HG03095 (cell line): ENCODE measurements at regions not wholly inside any gene's neighbourhood (a gene's known extent, or its start where the extent isn't known, plus 50 kb on each side); places are given as distances from the start of the nearest gene placed in this dataset.
"Not testable (repeated sequence)": the region's sequence is repeated elsewhere in the genome, so short reads cannot be mapped to it uniquely, and the experiment has no call there.

Experiments
- ATAC-seq: cut with Tn5 transposase; IDR thresholded peaks from one replicate; pipeline ENCODE4 v1.9.1; 2021; ENCODE audit warnings: moderate library complexity; ENCODE audit not compliant: unreplicated experiment

DNA sequence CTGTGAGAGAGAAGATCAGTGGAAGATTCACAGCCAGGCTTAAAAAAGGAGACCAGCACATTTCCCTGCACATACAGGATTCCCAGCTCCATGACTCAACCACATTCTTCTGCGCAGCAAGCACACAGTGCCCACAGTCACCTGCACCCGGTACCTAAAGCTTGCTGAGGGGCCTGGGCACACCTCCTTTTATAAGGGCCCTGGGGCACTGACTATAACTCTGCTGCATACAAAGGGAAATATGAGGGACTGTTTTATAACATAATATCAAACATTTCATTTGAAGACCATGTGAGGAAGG lies 322.9 kb downstream of the DAD1 start:
- no peak for ATAC-seq

DNA sequence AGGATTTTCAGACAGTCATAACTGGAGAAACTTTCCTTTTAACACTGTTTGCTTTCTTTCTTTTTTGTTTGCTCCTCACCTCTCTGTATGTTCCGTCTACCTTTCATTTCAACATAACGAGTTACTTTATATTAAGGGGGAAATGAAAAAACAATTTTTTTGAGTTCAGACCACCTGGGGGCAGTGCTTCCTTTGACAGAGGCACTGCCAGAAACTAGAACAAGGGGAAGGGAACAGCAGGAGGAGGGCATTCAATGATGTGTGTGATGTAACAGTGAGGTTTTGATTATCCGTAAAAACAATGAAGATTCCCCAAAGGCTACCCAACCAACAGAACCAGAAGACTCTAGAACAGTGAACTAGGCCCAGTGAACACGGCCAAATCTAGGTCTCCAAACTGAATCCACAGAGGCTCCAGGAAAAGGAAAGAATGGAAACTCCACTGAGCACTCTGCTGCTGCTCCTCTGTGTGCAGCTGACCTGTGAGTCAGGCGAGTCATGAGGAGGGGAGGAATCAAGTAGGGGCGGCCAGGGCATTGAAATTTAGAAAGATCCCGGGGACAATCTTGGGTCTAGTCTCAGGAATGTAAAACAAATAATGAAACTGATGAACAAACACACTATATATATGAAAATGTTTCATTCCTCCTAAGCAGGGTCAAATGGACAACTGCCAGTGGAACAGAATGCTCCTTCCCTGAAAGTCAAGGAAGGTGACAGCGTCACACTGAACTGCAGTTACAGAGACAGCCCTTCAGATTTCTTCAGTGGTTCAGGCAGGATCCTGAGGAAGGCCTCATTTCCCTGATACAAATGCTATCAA lies 323.5 kb downstream of the DAD1 start:
- no peak for ATAC-seq

DNA sequence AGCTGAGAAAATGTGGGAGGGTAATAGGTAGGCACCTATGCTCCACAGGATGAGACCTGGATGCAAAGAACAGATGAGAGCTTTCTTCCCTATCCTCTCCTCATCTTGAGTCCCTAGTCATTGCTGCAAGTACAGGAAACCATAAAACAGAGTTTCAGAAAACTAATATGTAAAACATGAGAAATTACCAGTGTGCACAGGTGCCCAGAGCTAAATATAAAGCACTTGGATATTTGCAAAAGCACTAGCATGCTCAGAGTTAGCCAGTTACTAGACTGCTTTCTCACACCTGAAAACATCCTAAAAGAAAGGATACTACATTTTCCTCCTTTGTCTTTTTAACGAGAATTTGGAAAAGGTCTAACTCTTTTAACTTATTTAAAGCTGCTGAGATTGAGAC lies 324.3 kb downstream of the DAD1 start:
- no peak for ATAC-seq

DNA sequence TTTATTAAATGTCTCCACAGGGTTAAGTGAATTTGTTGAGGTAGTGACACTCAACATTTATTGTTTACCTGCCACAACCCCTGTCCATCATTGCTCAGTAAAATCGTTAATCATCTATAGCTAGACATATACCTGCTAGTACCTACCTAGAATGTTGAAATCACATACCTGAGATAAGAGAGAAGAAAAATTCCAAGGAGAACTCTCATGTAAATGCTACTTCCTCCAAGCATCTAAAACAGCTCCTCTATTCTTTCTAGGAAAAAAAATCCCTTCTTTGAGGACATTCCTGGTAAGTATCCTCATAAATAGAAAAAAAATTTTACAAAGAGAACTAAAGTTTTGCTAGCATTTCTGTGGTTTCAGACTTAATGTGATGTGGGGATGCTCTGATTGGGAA lies 325.1 kb downstream of the DAD1 start:
- no peak for ATAC-seq

DNA sequence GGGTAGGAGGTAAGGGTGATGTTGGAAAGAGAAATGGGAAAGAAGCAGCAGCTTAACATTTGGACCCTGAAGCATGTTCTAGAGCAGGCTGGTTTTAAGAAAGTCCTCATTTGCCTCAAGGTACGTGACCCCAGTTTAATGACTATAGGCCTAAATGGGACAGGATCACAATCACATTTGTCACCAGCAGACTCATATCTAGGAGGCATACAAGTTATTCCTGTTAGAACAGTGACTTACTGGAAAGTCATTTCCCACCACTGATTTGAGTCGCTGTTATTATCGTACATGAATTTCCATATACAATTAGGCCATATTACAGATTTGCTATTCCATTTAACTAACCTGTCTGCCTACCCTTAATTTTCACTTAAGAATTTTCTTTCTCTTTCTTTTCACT lies 326.1 kb downstream of the DAD1 start:
- ATAC-seq, result no peak

DNA sequence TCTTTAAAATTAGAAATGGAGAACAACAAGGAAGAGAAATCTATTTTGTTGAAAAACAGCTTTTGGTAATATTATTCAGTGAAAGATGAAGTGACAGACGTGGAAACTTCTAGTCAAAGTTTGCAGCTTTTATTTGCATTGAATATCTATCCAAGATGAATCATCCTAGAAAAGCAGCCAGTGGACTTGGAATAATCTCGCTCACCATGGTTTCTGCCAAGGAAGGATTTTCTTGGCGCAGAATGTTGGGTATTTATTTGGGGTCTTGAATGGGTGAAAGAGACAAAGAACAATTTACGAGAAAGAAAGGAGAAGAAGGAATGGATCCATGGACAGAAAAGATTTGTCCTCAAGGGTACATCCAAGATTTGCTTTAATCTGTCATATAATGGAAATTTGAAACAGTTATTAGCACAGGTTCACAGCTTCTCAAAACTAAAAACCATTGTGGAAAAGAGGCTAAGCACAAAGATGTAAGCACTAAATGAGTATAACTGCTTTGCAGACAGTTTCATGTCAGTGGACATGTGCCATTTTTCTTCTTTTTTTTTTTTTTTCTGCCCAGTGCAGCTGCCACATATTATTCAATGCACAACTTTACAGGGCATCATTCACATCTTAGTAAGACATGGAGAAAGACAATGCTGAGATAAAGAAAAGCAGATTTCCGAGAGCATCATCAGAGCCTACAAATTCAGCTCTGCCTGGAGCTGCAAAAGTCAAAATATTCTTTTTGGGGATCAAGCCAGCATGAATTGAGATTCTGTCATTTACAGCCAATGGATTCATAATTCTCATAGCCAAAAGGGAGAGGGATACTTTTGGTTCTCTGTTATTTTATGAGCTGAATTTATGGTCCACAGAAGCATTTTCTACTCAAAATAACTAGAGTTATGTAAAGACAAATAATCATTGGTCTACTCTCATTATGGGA lies 333.7 kb downstream of the DAD1 start:
- ATAC-seq, result no peak

DNA sequence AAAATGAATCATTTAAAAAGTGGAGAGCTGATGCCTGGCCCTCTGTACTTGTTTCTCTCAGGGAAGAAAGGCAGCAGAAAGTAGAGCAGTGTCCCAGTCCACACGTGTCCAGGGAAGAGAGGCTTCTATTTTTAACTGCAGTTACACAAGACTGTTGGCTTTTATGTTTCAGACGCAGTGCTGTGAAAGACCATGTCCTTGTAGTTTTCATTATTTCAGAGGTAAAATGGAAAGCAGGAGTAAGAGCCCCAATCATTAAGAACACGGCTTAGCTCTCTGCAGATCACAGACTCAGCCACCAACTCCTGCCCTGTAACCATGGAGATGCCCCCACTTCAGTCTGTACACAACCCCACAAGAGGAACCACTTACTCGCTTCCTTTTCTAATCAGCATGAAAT lies 336.3 kb downstream of the DAD1 start:
- ATAC-seq, result no peak

DNA sequence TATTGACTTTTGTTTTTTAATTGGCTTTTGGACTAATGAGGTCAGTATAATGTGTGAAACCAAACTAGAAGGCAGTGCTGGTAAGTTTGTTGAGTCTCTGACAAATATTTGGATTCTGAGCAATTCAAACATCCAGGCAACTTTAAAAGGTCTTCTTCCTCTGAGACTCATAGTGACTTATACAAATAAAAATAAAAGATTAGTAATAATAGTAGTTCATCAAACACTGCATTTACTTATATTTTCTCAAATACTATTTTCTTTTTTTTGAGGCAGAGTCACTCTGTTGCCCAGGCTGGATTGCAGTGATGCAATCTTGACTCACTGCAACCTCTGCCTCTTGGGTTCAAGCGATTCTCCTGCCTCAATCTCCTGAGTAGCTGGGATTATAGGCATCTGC lies 337.9 kb downstream of the DAD1 start:
- no peak for ATAC-seq

DNA sequence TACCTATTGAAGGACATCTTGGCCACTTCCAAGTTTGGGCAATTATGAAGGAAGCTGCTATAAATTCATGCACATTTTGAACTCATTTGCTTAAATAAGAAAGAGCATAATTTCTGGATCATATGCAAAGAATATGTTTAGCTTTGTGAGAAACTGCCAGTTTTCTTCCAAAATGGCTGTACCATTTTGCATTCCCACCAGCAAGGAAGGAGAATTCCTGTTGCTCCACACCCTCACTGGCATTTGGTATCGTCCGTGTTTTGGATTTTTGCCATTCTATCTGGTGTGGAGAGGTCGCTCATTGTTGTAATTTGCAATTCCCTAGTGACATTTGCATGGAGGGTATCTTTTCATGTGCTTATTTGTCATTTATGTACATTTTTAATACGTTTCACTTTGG lies 339.3 kb downstream of the DAD1 start:
- no peak for ATAC-seq

DNA sequence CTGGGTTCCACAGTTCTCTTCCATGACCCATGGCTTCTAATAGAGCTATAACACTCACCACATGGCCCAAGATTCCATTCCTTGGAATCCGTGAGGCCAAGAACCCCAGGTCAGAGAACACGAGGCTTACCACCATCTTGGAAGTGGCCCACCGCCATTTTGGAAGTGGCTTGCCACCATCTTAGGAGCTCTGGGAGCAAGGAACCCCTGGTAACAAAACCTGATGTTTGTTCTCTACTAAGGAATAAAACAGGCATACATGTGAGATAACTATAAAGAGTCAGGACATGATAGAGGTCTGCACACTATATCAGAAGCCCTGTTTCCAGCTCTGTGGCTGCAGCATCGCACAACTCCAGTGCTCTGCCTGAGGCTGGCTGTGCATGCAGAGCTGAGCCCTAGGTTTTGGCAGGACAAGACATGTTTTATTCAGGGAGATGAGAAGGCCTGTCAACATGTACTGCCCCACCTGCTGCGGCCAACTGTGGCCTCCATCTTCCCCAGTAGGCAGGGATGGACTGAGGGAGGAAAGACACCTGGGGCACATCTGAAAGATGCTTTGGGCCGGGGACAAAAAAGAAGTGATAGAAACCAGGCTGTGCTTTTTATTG lies 344.9 kb downstream of the DAD1 start:
- no peak for ATAC-seq

DNA sequence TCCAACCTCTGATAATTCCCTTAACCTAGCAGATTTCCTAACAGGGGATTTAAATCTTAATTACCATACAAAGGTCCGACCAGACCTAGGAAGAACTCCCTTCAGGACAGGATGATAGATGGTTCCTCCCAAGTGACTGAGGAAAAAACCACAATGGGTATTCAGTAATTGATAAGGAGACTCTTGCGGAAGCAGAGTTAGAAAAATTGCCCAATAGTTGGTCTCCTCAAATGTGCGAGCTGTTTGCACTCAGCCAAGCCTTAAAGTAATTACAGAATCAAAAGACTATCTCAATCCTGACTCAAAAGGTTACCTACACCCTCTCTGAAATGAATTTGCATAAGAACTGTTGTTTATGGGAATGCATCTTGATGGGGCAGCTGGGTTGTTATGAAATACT lies 350.7 kb downstream of the DAD1 start:
- not testable (repeated sequence) for ATAC-seq

DNA sequence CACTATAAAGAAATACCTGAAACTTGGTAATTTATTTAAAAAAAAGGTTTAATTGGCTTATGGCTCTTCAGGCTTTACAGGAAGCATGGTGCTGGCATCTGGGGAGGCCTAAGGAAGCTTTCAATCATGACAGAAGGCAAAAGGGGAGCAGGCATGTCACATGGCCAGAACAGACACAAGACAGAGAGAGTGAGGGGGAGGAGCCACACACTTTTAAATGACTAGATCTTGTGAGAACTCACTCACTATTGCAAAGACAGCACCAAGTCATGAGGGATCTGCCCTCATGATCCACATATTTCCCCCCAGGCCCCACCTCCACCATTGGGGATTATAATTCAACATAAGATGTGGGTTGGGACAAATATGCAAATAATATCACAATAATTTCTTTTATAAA lies 355.6 kb downstream of the DAD1 start:
- no peak for ATAC-seq

DNA sequence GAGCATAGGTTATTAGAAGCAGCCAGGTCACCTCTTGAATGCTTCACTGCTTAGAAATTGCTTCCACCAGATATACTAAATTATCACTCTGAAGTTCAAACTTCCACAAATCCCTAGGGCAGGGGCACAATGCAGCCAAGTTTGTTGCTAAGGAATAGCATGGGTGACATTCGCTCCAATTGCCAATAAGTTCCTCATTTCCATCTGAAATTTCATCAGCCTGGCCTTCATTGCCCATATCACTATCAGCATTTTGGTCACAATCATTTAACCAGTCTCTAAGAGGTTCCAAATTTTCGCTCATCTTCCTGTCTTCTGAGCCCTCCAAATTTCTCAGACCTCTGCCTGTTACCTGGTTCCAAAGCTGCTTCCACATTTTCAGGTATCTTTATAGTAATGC lies 356.1 kb downstream of the DAD1 start:
- no peak for ATAC-seq

DNA sequence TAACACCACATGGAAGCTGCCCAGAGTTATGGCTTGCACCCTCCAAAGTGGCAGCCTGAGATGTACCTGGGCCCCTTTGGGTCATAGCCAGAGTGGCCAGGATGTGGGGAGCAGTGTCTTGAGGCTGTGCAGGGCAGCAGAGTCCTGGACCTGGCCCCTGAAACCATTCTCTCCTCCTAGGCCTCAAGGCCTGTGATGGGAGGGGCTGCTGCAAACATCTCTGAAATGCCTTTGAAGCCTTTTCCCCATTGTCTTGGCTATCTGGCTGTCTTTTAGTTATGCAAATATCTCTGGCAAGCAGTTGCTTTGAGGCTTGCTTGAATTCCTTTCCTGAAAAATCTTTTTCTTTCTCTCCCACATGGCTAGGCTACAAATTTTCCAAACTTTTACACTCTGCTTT lies 356.5 kb downstream of the DAD1 start:
- no peak for ATAC-seq

DNA sequence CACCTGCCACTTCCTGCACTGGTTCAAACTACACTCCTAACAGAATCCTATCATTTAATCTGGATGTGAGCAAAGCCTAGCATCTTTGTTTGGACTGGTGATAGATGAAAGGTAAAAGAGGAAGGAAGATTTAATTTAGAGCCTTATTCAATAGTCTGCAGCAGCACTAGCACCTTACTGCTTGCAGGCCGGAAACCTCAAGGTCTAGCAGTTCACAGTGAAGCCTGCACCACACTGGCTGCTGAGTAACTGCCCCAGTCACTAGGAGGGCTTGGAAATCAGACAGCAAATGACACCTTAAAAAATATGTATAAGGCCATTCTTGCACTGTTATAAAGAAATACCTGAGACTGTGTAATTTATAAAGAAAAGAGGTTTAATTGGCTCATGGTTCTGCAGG lies 358.0 kb downstream of the DAD1 start:
- ATAC-seq, result no peak

DNA sequence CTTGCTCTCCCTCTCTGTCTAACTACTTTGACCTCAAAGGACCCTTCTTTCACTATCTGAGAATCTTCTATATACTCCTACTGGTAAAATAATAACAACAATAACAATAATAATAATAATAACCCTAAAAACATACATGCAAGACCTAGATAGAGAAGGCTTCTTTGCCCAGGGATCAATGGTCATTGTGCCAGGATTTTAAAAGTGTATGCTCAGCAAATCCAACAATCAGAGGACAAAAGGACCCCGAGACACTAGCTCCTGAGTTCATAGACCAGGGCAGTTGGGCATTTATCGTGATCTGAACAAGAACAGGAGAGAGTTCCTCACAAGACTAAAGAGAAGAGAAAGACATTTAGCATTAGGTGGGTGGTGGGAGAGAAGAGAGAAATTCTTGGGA lies 358.5 kb downstream of the DAD1 start:
- ATAC-seq, result no peak

DNA sequence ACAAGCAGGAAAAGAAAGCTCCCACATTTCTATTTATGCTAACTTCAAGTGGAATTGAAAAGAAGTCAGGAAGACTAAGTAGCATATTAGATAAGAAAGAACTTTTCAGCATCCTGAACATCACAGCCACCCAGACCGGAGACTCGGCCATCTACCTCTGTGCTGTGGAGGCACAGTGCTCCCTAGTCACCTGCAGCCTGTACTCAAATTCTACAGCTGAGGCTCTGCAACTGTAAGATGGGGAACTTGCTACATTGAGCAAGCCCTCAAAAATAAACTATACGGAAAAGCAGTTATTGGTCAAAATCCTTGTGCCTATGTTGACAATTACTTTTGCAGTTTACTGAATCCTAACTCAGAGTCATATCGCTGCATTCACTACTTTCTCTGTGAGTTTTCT lies 361.9 kb downstream of the DAD1 start:
- ATAC-seq, result no peak

DNA sequence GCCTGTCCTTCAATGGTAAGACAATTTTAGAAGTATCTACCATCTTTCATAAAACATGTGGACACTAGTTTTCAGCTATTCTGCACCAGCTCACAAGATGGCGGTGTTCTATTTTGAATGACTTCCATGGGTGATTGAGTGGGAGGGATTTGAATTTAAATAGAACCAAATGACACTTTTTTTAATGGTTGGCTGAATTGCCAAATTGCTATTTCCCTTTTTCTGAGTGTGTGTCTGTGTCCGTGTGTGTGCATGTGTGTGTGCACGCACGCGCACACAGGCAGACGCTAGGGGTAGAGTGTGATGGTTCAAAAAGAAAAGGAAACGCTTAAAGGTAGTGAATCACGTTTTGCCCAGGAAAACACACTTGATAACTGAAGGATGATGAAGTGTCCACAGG lies 362.6 kb downstream of the DAD1 start:
- ATAC-seq, result no peak

DNA sequence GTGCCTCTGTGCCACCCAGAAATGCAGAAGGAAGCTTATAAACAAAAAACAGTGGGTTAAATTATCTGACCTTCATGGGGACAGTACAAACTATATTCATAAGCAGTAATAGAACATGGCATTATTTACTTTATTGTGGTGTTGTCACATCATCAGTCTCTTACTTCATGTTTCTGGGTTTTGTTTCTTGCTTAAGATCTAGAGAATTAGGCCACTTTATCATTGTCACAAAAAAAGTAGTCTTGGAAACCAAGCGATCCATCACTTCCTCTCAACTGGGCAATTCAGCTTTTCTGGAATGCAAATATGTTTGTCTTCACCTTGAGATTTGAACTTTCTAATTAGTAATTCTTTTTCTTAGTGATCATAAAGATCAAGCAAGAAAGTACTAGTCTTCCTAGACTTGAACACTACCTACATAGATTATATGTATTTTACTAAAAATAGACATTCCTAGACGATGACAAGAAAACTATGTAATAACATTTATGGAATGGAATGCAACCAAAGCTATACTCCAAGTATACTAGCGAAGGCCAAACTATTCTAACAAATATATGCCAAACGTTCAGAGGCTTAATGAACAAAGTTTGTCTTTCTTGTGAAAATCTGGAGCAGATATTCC lies 363.4 kb downstream of the DAD1 start:
- no peak for ATAC-seq

DNA sequence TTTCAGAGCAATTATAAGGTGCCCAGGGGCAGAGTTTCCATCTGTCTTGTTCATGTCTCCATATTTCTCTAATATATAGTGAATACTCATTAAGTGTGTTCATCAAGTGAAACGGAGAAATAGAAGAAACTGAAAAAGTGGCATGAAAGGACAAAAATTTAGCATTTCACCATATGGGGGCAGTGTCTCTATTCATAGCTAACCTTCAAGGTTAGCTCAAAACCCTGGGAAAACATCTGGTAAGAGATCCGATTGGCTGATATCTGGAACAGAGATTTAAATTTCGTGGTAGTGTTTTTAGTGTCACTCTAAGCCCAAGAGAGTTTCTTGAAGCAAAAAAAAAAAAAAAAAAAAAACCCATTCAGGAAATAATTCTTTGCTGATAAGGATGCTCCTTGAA lies 367.5 kb downstream of the DAD1 start:
- no peak for ATAC-seq

DNA sequence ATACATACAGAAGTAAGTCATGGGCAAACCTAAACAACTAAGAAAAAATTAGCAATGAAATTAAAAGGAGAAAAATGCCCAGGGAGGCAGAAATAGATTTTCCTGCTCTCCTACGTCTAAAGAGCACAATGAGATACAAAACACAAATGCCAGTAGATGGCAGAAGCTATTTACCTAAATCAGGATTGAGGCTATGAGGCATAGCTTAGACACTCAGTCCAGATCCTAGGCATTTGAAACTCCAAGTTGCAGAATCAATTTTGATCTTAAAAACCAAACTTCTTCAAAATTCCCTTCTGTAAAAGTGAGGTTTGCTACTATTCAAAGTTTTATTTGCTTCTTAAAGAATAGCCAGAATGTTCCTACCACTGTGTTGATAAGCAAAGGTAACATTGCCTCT lies 368.6 kb downstream of the DAD1 start:
- no peak for ATAC-seq

DNA sequence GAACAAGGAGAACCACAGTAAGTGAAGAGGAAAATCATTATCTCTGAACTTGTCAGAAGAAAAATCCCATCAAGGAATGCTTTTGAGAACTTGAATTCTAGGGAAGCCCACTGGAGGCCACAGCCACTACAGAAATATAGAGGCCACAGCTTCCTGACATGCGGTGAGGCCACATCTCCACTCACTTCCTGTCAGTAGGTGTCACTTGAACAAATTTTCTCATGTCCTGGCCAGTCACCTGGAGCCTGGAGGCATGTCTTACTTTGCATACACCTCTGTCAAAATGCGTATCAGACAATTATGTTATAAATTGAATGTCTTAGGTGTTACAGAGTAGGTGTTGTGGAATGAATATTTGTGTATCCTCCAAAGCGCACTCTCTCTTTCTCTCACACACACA lies 370.3 kb downstream of the DAD1 start:
- no peak for ATAC-seq
